Muscle of leg (tissue), 3 donors: ENCODE measurements at regions not wholly inside any gene's neighbourhood (a gene's known extent, or its start where the extent isn't known, plus 50 kb on each side); places are given as distances from the start of the nearest gene placed in this dataset.
"Not testable (repeated sequence)": the region's sequence is repeated elsewhere in the genome, so short reads cannot be mapped to it uniquely, and the experiment has no call there.

Experiments
- DNase-seq: peaks from one replicate; pipeline ENCODE4 v3.0.0; 2013
- H3K27ac ChIP-seq: one replicate; pipeline ENCODE4 v1.5.1; 2013; ENCODE audit warnings: mild to moderate bottlenecking, low read length, control low read depth
- H3K27me3 ChIP-seq: one replicate; pipeline ENCODE4 v1.6.1; 2013; ENCODE audit warnings: low read length; ENCODE audit not compliant: control insufficient read depth, insufficient read depth
- H3K36me3 ChIP-seq: one replicate; pipeline ENCODE4 v1.6.1; 2013; ENCODE audit warnings: low read length; ENCODE audit not compliant: control insufficient read depth, insufficient read depth
- H3K4me1 ChIP-seq: one replicate; pipeline ENCODE4 v1.6.1; 2013; ENCODE audit warnings: low read length; ENCODE audit not compliant: control insufficient read depth, insufficient read depth
- H3K4me3 ChIP-seq: one replicate; pipeline ENCODE4 v1.5.1; 2013; ENCODE audit warnings: low read length, control low read depth
- H3K9me3 ChIP-seq: replicated peaks from 2 replicates; pipeline ENCODE4 v1.6.1; 2013; ENCODE audit warnings: low read depth, low read length; ENCODE audit not compliant: control insufficient read depth
- WGBS: methylation state at CpG from one replicate; pipeline ENCODE4 v1.1.5; 2013; ENCODE audit warnings: missing lambda C conversion rate; ENCODE audit not compliant: insufficient coverage; 5-methylcytosine and 5-hydroxymethylcytosine counted together

DNA sequence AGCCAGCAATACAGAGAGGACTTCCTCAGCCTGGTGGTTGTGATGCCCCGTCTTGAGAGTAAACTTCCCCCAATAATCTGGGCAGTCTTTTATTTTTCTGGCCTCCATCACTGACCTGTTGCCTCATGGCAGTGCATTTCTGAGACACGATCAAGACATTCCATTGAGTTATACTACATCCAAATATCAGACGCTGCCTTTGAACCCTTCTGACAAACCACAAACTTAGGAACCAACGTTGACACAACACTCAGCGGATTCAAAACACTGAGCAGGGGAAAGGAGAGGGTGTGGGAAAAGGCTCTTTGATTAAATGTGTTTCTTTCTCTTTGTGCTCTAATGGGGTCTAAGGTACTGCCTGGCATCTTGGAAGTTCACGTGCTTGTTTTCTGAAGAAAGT is 100.7 kb upstream of the TBX5 start:
- Histone ChIP-seq H3K4me1 (no peaks in the 10 kb centered on the region), H3K27me3 (peaks cover 20% of the 10 kb centered on the region), H3K4me3 (no peak overlapping the region), H3K27ac (no peak overlapping the region), H3K36me3 (no peaks in the 10 kb centered on the region), H3K9me3 (no peaks in the 10 kb centered on the region)
- no peak for DNase-seq
- WGBS = no CpG with 5 or more reads among the region's 6 CpGs

DNA sequence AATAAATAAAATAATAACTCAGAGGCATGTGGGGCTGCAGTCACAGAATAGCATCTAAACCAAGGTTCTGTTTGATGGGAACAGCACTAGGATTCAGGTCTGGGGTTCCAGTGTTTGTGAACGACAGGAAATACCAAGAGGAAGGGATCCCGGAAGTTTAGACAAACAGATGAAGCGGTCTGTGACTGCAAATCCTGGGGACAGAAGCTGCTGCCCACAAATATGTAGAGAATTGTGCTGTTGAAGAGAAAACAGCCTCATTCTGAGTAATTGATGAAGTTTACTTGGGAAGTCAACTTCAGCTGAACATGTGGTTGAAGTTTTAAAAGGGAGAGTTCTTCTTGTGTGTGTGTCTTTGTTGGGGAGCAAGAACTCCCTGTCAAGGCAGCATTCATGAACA is 98.4 kb upstream of the TBX5 start:
- no peaks in the 10 kb centered on the region for H3K9me3 ChIP-seq
- 51% methylated on average over 3 of the region's 3 CpGs for WGBS
- H3K4me3 ChIP-seq = no peak overlapping the region
- no peak for DNase-seq
- no peak overlapping the region for H3K27ac ChIP-seq
- peaks cover 35% of the 10 kb centered on the region for H3K27me3 ChIP-seq
- no peaks in the 10 kb centered on the region for H3K36me3 ChIP-seq
- H3K4me1 ChIP-seq = no peaks in the 10 kb centered on the region

DNA sequence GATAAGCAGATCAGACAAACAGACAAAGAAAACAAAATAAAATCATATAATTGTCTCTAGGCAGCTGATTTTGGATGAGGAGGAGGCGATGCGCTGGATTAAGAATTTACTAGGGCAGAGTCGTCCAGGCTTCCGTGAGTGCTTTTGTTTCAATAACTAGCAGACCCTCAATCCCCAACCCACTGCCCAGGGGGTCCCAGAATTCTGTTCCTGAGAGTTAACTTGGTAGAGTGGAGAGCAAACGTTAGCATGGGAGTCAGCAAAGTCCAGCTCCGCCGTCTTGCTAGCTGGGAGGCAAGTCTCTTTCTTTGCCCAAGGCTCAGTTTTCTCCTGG is 95.5 kb upstream of the TBX5 start:
- no peaks in the 10 kb centered on the region for H3K4me1 ChIP-seq
- no peak overlapping the region for H3K27ac ChIP-seq
- H3K27me3 ChIP-seq = peaks cover 40% of the 10 kb centered on the region
- no peaks in the 10 kb centered on the region for H3K9me3 ChIP-seq
- no peak for DNase-seq
- no peak overlapping the region for H3K4me3 ChIP-seq
- no peaks in the 10 kb centered on the region for H3K36me3 ChIP-seq
- 20% methylated on average over 3 of the region's 7 CpGs for WGBS

DNA sequence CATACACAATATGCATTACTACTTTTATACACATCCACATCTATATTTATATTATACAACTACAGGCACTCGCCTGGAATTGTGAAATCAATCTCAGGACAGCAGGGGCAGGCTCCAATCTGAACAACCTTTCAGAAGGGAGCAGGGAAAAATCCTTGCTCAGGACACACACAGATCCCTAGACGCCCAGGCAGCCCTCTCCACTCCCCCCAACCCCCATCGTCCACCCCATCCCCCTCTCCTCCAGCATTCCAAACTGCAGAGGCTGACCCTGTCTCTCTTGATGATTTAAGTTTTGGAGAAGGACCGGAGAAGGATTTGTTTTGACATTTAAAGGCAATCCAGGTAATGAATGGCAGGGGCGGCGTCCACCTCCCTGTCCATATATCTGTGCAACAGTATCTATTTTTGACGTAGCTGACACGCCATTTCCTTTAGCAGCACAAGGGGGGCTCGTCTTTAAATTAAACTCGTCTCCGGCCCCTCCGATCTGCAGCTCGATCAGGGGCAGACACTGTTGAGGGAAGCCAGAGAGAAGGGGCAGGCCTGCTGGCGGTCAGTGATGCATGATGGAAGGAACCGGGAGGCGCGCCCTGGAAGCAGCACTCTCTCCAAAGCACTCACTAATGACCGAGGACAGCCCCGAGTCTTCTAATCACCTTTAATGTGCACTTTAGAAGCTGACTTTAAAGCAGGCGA is 95.0 kb upstream of the TBX5 start:
- Histone ChIP-seq H3K4me1 (no peaks in the 10 kb centered on the region), H3K27ac (no peak overlapping the region), H3K9me3 (no peaks in the 10 kb centered on the region), H3K4me3 (no peak overlapping the region), H3K27me3 (peaks cover 40% of the 10 kb centered on the region), H3K36me3 (no peaks in the 10 kb centered on the region)
- no peak for DNase-seq
- WGBS = 11% methylated on average over 10 of the region's 20 CpGs

DNA sequence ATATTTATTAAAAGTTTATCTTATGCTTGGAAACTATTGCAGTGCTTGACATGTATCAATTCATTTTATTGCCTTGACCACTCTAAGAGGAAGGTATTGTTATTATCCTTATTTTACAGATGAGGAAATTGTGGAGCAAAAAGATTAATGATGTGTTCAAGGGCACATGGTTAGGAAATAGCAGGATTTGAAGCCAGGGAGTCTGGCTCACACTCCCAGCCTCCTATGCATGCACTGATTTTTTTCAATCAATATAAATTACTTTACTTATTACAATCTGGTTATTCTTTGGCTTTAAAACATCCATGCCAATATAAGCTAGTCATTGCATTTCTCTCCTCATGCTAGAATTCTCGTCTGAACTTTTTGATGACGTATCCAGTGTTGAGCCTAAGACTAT is 94.2 kb upstream of the TBX5 start:
- Histone ChIP-seq H3K36me3 (no peaks in the 10 kb centered on the region), H3K4me1 (no peaks in the 10 kb centered on the region), H3K9me3 (no peaks in the 10 kb centered on the region), H3K27ac (no peak overlapping the region), H3K4me3 (no peak overlapping the region), H3K27me3 (peaks cover 40% of the 10 kb centered on the region)
- DNase-seq = no peak
- 48% methylated on average over 2 of the region's 2 CpGs for WGBS

DNA sequence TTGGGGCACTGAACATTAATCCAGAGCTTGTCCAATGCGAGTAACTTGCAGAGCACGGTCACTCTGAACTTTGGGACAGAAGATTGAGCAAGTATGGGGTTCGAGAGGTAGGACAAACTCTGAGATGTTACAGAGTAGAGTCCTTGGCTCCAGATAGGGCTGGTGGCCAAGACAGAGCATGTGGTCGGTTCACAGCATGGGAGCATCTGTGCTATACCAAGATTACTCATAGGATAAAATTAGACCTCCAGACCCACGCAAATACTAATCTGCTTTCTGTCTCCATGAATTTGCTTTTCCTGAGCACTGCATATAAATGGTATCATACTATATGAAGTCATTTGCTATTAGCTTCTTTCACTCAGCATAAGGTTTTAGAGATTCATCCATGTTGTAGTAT is 93.4 kb upstream of the TBX5 start:
- WGBS = 73% methylated on average over 3 of the region's 5 CpGs
- Histone ChIP-seq H3K36me3 (no peaks in the 10 kb centered on the region), H3K27me3 (peaks cover 38% of the 10 kb centered on the region), H3K4me3 (no peak overlapping the region), H3K9me3 (no peaks in the 10 kb centered on the region), H3K4me1 (no peaks in the 10 kb centered on the region), H3K27ac (no peak overlapping the region)
- DNase-seq = no peak

DNA sequence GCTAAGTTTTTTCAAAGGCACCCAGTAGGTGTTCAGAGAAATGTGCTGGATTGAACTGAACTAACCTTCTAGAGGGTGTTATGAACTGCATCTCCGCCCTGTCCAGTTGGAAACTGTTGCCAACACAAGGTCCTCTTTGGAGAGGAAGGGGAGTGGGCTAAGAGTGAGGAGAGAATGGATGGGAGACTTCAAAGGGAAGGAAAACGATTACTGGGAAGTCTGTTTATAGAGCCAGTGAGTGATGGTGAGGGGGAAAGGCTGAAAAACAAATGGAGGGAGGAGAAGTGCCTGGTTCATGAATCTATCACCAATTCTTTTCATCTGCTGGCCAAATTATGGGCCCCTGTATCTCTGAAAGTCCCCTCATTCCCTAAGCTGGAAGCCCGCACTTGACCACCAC is 86.0 kb upstream of the TBX5 start:
- Histone ChIP-seq H3K4me1 (no peaks in the 10 kb centered on the region), H3K36me3 (no peaks in the 10 kb centered on the region), H3K27me3 (peaks cover 9% of the 10 kb centered on the region), H3K9me3 (no peaks in the 10 kb centered on the region), H3K27ac (no peak overlapping the region), H3K4me3 (no peak overlapping the region)
- WGBS = 27% methylated on average over 1 of the region's 3 CpGs
- DNase-seq = no peak

DNA sequence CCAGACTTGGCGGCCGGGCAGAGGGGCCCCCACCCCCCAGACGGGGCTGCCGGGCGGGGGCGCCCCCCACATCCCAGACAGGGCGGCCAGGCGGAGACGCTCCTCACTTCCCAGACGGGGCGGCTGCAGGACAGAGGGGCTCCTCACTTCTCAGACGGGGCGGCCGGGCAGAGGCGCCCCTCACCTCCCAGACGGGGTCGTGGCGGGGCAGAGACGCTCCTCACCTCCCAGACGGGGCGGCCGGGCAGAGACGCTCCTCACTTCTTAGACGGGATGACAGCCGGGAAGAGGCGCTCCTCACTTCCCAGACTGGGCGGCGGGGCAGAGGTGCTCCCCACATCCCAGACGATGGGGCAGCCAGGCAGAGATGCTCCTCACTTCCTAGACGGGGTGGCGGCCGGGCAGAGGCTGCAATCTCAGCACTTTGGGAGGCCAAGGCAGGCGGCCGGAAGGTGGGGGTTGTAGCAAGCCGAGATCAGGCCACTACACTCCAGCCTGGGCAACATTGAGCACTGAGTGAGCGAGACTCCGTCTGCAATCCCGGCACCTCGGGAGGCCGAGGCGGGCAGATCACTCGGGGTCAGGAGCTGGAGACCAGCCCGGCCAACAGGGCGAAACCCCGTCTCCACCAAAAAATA is 79.0 kb upstream of the TBX5 start:
- not testable (repeated sequence) for H3K4me1 ChIP-seq, H3K4me3 ChIP-seq, DNase-seq, H3K36me3 ChIP-seq, H3K27ac ChIP-seq, H3K9me3 ChIP-seq
- peaks cover 32% of the 10 kb centered on the region for H3K27me3 ChIP-seq
- 91% methylated on average over 30 of the region's 45 CpGs for WGBS

DNA sequence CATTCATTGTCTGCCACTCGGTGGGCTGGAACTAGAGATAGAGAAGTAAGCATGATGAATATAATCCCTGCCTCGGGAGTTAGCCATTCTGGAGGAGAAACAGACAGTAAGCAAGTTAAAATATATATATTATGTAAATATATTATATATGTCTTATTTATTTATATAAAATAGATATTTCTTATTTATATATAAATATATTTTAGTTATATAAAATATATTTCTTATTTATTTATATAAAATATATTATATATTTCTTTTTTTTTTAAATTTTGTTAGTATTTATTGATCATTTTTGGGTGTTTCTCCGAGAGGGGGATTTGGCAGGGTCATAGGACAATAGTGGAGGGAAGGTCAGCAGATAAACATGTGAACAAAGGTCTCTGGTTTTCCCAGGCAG is 78.1 kb upstream of the TBX5 start:
- Histone ChIP-seq H3K36me3 (no peaks in the 10 kb centered on the region), H3K4me1 (peaks cover 4% of the 10 kb centered on the region), H3K27me3 (peaks cover 41% of the 10 kb centered on the region), H3K4me3 (no peak overlapping the region), H3K9me3 (peaks cover 3% of the 10 kb centered on the region), H3K27ac (no peak overlapping the region)
- no peak for DNase-seq
- WGBS = no CpG with 5 or more reads among the region's 3 CpGs

DNA sequence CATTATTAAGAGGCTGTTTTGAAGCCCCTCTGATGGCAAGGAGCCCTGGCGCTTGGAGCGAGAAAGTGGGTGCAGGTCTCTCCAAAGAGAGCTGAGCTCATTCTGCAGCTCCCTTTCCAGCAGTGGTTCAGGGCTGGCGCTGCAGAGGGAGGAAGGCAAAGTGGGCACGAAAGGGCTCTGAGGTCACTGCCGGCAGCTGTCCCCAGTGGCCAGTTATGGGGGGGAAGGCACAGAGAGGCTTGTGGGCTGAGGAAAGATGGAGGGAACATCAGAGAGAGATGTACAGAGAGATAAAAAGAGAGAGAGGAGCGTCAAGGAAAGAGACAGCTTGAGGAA is 75.2 kb upstream of the TBX5 start:
- WGBS = 16% methylated on average over 4 of the region's 6 CpGs
- H3K27me3 ChIP-seq = peaks cover 55% of the 10 kb centered on the region
- H3K4me3 ChIP-seq = no peak overlapping the region
- H3K9me3 ChIP-seq = peaks cover under 1% of the 10 kb centered on the region
- H3K27ac ChIP-seq = no peak overlapping the region
- H3K4me1 ChIP-seq = peaks cover 4% of the 10 kb centered on the region
- no peaks in the 10 kb centered on the region for H3K36me3 ChIP-seq
- DNase-seq = no peak
